Thyroid gland (tissue), 4 donors: ENCODE measurements at regions not wholly inside any gene's neighbourhood (a gene's known extent, or its start where the extent isn't known, plus 50 kb on each side); places are given as distances from the start of the nearest gene placed in this dataset.

Source experiments
- POLR2A ChIP-seq, 2 donors: fragments of 450-650 bp; IDR thresholded peaks; one replicate each; pipeline ENCODE4 v1.6.1; 2017; ENCODE audit warnings: antibody characterized with exemption in 2 of 2, mild to moderate bottlenecking in 2 of 2, moderate library complexity in 1 of 2
- TF ChIP-seq, protein P1 (sequence below), 6 experiments: fragments of 200-600 bp in 3 of 6; fragments of 450-650 bp in 3 of 6; sonication (generic) in 3 of 6; IDR thresholded peaks; one replicate each; pipeline ENCODE4 v1.5.1; 2016 to 2019; ENCODE audit warnings: antibody characterized with exemption in 6 of 6, mild to moderate bottlenecking in 2 of 6, inconsistent platforms in 1 of 6, moderate library complexity in 1 of 6

DNA sequence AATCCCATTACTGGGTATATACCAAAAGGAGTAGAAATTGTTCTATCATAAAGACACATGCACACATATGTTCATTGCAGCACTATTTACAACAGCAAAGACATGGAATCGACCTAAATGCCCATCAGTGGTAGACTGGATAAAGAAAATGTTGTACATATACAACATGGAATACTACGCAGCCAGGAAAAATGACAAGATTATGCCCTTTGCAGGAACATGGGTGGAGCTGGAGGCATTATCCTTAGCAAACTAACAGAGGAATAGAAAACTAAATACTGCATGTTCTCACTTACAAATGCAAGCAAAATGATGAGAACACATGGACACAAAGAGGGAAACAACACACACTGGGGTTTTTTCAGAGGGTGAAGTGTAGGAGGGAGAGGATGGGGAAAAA lies 300.2 kb downstream of the BAMBI start:
- TF ChIP-seq, protein P1, sequence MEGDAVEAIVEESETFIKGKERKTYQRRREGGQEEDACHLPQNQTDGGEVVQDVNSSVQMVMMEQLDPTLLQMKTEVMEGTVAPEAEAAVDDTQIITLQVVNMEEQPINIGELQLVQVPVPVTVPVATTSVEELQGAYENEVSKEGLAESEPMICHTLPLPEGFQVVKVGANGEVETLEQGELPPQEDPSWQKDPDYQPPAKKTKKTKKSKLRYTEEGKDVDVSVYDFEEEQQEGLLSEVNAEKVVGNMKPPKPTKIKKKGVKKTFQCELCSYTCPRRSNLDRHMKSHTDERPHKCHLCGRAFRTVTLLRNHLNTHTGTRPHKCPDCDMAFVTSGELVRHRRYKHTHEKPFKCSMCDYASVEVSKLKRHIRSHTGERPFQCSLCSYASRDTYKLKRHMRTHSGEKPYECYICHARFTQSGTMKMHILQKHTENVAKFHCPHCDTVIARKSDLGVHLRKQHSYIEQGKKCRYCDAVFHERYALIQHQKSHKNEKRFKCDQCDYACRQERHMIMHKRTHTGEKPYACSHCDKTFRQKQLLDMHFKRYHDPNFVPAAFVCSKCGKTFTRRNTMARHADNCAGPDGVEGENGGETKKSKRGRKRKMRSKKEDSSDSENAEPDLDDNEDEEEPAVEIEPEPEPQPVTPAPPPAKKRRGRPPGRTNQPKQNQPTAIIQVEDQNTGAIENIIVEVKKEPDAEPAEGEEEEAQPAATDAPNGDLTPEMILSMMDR (IDR thresholded peaks at IDR 0.05) = no peak
- no peak for TF ChIP-seq POLR2A (IDR thresholded peaks at IDR 0.05)
